HG02759 (cell line): ENCODE measurements at regions not wholly inside any gene's neighbourhood (a gene's known extent, or its start where the extent isn't known, plus 50 kb on each side); places are given as distances from the start of the nearest gene placed in this dataset.

ENCODE experiments used
- ATAC-seq: cut with Tn5 transposase; IDR thresholded peaks from one replicate; pipeline ENCODE4 v1.9.1; 2021; ENCODE audit warnings: mild to moderate bottlenecking, moderate library complexity; ENCODE audit not compliant: unreplicated experiment

GRCh38 chr2:71878626-71879508, 268.8 kb downstream of the CYP26B1 start:
- ATAC-seq = no peak

- no peak for ATAC-seq
Measured at GRCh38 chr2:71877636-71878035, 270.0 kb downstream of the CYP26B1 start.

- ATAC-seq = no peak
Measured at GRCh38 chr2:71876542-71877451, 270.9 kb downstream of the CYP26B1 start.

GRCh38 chr2:71872466-71873051, 275.1 kb downstream of the CYP26B1 start:
- ATAC-seq = no peak

GRCh38 chr2:71865391-71865965, 282.2 kb downstream of the CYP26B1 start:
- no peak for ATAC-seq

GRCh38 chr2:71864085-71864484, 283.6 kb downstream of the CYP26B1 start:
- ATAC-seq = no peak

- no peak for ATAC-seq
Measured at GRCh38 chr2:71863396-71863795, 284.3 kb downstream of the CYP26B1 start.

GRCh38 chr2:71862921-71863320, 284.7 kb downstream of the CYP26B1 start:
- ATAC-seq = no peak

GRCh38 chr2:71861186-71862160, 286.2 kb downstream of the CYP26B1 start:
- ATAC-seq = no peak

GRCh38 chr2:71860381-71860926, 287.2 kb downstream of the CYP26B1 start:
- no peak for ATAC-seq

- no peak for ATAC-seq
Measured at GRCh38 chr2:71859211-71859847, 288.3 kb downstream of the CYP26B1 start.

- ATAC-seq = no peak
Measured at GRCh38 chr2:71858071-71858470, 289.6 kb downstream of the CYP26B1 start.

- ATAC-seq = no peak
Measured at GRCh38 chr2:71857636-71858035, 290.0 kb downstream of the CYP26B1 start.

- no peak for ATAC-seq
Measured at GRCh38 chr2:71856773-71857525, 290.7 kb downstream of the CYP26B1 start.

GRCh38 chr2:71853858-71854257, 293.8 kb downstream of the CYP26B1 start:
- no peak for ATAC-seq

- ATAC-seq = no peak
Measured at GRCh38 chr2:71852141-71852711, 295.4 kb downstream of the CYP26B1 start.

- ATAC-seq = no peak
Measured at GRCh38 chr2:71851094-71851750, 296.4 kb downstream of the CYP26B1 start.
